Right lobe of liver (tissue), 6 donors: ENCODE measurements at regions not wholly inside any gene's neighbourhood (a gene's known extent, or its start where the extent isn't known, plus 50 kb on each side); places are given as distances from the start of the nearest gene placed in this dataset.

Experiments
- ATAC-seq, 4 donors: fragments of 200-7000 bp; cut with Tn5 transposase; one replicate each; pipeline ENCODE4 v1.9.1; 2020; ENCODE audit warnings: mild to moderate bottlenecking in 4 of 4, moderate library complexity in 4 of 4
- DNase-seq, 3 donors: peaks; one replicate each; pipeline ENCODE4 v3.0.0-alpha.2; 2020
- H3K27ac ChIP-seq, 3 donors: fragments of 200-600 bp; one replicate each; pipeline ENCODE4 v1.8.0; 2022
- H3K27me3 ChIP-seq, 2 donors: fragments of 200-600 bp; one replicate each; pipeline ENCODE4 v1.8.0; 2022
- H3K36me3 ChIP-seq, 4 donors: fragments of 200-600 bp; sonication (generic) in 1 of 4; one replicate each; pipeline versions ENCODE4 v1.5.1 to v1.8.0; 2017 to 2022; ENCODE audit warnings: control low read depth in 1 of 4
- H3K4me1 ChIP-seq, 4 donors: fragments of 200-600 bp; sonication (generic) in 1 of 4; one replicate each; pipeline versions ENCODE4 v1.5.1 to v1.8.0; 2017 to 2022; ENCODE audit warnings: control low read depth in 1 of 4
- H3K4me3 ChIP-seq, 3 donors: fragments of 200-600 bp; one replicate each; pipeline ENCODE4 v1.8.0; 2022
- H3K9me3 ChIP-seq, 4 donors: fragments of 200-600 bp; sonication (generic) in 1 of 4; one replicate each; pipeline versions ENCODE4 v1.5.1 to v1.8.0; 2017 to 2022; ENCODE audit warnings: control low read depth in 1 of 4
- CTCF ChIP-seq, 4 donors: fragments of 200-600 bp in 3 of 4; fragments of 450-650 bp in 1 of 4; IDR thresholded peaks; one replicate each; pipeline versions ENCODE4 v1.5.1 to v1.8.0; 2016 to 2022; ENCODE audit warnings: antibody characterized with exemption in 4 of 4, mild to moderate bottlenecking in 2 of 4
- POLR2A ChIP-seq: fragments of 450-650 bp; IDR thresholded peaks from one replicate; pipeline ENCODE4 v1.6.1; 2017; ENCODE audit warnings: antibody characterized with exemption, mild to moderate bottlenecking
- WGBS: methylation state at CpG from one replicate; pipeline ENCODE4 v1.1.6; 2018; ENCODE audit warnings: low coverage, low lambda C conversion rate; ENCODE audit not compliant: insufficient coverage; ENCODE audit errors: missing lambda C conversion rate; 5-methylcytosine and 5-hydroxymethylcytosine counted together
- intact Hi-C, 2 donors: fragments of 100-400 bp; cut with DNase I; formaldehyde crosslinking; loops; one replicate each; pipeline versions ENCODE4 v1.11.2 to v1.14.1; 2022
- donor health status: DM: no; HTN: yes; CAD: no.
- donor health status: DM: no; HTN: no; CAD: no.
- donor health status: DM: no; HTN: no; CAD: no.
- donor health status: DM: no; HTN: yes; CAD: no.
- donor health status: DM: no; HTN: yes; CAD: no.

- Histone ChIP-seq H3K36me3 (no peaks in the 10 kb centered on the region), H3K27ac (no peak overlapping the region), H3K9me3 (no peaks in the 10 kb centered on the region), H3K4me1 (no peaks in the 10 kb centered on the region), H3K27me3 (no peaks in the 10 kb centered on the region), H3K4me3 (no peak overlapping the region)
- TF ChIP-seq POLR2A (no peak), CTCF (IDR thresholded peaks at IDR 0.05) (no peak)
- intact Hi-C loops: no loop called here
- DNase-seq (no peak), ATAC-seq (no peak)
- WGBS: 68% methylated on average over 5 of the region's 6 CpGs
These were observed 170.0 kb upstream of the TMPO start for GRCh38 chr12:98345308-98345876.

GRCh38 chr12:98351089-98351488 is 164.3 kb upstream of the TMPO start:
- Histone ChIP-seq H3K27me3 (no peaks in the 10 kb centered on the region), H3K36me3 (no peaks in the 10 kb centered on the region), H3K4me3 (no peak overlapping the region), H3K9me3 (no peaks in the 10 kb centered on the region), H3K27ac (no peak overlapping the region), H3K4me1 (no peaks in the 10 kb centered on the region)
- ATAC-seq: no peak
- WGBS: 36% methylated on average over 6 of the region's 6 CpGs
- DNase-seq: no peak
- no peak for TF ChIP-seq CTCF (IDR thresholded peaks at IDR 0.05)
- intact Hi-C loops: no loop called here

- DNase-seq (no peak), ATAC-seq (no peak)
- no peaks in the 10 kb centered on the region for H3K9me3 ChIP-seq
- H3K4me3 ChIP-seq: no peak overlapping the region
- H3K27me3 ChIP-seq: no peaks in the 10 kb centered on the region
- intact Hi-C loops: no loop called here
- no peaks in the 10 kb centered on the region for H3K36me3 ChIP-seq
- WGBS: 36% methylated on average over 3 of the region's 3 CpGs
- H3K4me1 ChIP-seq: no peaks in the 10 kb centered on the region
- H3K27ac ChIP-seq: no peak overlapping the region
- no peak for TF ChIP-seq CTCF (IDR thresholded peaks at IDR 0.05)
- no peak for TF ChIP-seq POLR2A
These were observed 163.6 kb upstream of the TMPO start for GRCh38 chr12:98351784-98352183.

GRCh38 chr12:98352218-98352811 is 163.1 kb upstream of the TMPO start:
- no peak for ATAC-seq
- intact Hi-C loops: no loop called here
- no peaks in the 10 kb centered on the region for H3K9me3 ChIP-seq
- DNase-seq: no peak
- no peaks in the 10 kb centered on the region for H3K27me3 ChIP-seq
- TF ChIP-seq POLR2A: no peak
- no peak for TF ChIP-seq CTCF (IDR thresholded peaks at IDR 0.05)
- H3K4me1 ChIP-seq: no peaks in the 10 kb centered on the region
- 46% methylated on average over 4 of the region's 4 CpGs for WGBS
- no peak overlapping the region for H3K27ac ChIP-seq
- no peak overlapping the region for H3K4me3 ChIP-seq
- H3K36me3 ChIP-seq: no peaks in the 10 kb centered on the region
